Heart right ventricle (tissue), 16 donors: ENCODE measurements at regions not wholly inside any gene's neighbourhood (a gene's known extent, or its start where the extent isn't known, plus 50 kb on each side); places are given as distances from the start of the nearest gene placed in this dataset.

Experiments
- ATAC-seq, 8 donors: fragments of 200-7000 bp; cut with Tn5 transposase; one replicate each; pipeline ENCODE4 v1.9.1; 2020; ENCODE audit warnings: mild to moderate bottlenecking in 8 of 8, moderate library complexity in 8 of 8, moderate number of reproducible peaks in 1 of 8
- DNase-seq, 2 donors: peaks; one replicate each; pipeline ENCODE4 v3.0.0-alpha.2; 2020
- H3K27ac ChIP-seq, 10 donors: fragments of 200-600 bp; sonication (generic) in 2 of 10; one replicate each; pipeline versions ENCODE4 v1.5.0 to v1.8.0; 2020 to 2022; ENCODE audit warnings: mild to moderate bottlenecking in 3 of 10
- H3K27me3 ChIP-seq, 7 donors: fragments of 200-600 bp; one replicate each; pipeline ENCODE4 v1.8.0; 2021 to 2022; ENCODE audit warnings: mild to moderate bottlenecking in 2 of 7
- H3K36me3 ChIP-seq, 9 donors: fragments of 200-600 bp; sonication (generic) in 1 of 9; one replicate each; pipeline versions ENCODE4 v1.5.0 to v1.8.0; 2020 to 2022; ENCODE audit warnings: mild to moderate bottlenecking in 2 of 9
- H3K4me1 ChIP-seq, 9 donors: fragments of 200-600 bp; sonication (generic) in 1 of 9; one replicate each; pipeline versions ENCODE4 v1.5.0 to v1.8.0; 2020 to 2022; ENCODE audit warnings: mild to moderate bottlenecking in 4 of 9
- H3K4me3 ChIP-seq, 10 donors: fragments of 200-600 bp; sonication (generic) in 2 of 10; one replicate each; pipeline versions ENCODE4 v1.5.0 to v1.8.0; 2020 to 2022; ENCODE audit warnings: mild to moderate bottlenecking in 7 of 10, moderate library complexity in 2 of 10
- H3K9me3 ChIP-seq, 11 donors: fragments of 200-600 bp in 10 of 11; sonication (generic) in 2 of 11; one replicate each; pipeline versions ENCODE4 v1.5.0 to v1.8.0; 2013 to 2022; ENCODE audit warnings: mild to moderate bottlenecking in 2 of 11, control low read depth in 1 of 11, moderate library complexity in 1 of 11
- WGBS, 2 donors: extraction: QIAGEN DNeasy Blood & Tissue Kit; methylation state at CpG; one replicate each; pipeline ENCODE4 v1.1.7; 2013; ENCODE audit warnings: inconsistent platforms in 1 of 2; 5-methylcytosine and 5-hydroxymethylcytosine counted together
- intact Hi-C, 10 donors: fragments of 100-400 bp; cut with DNase I; formaldehyde crosslinking; loops; one replicate each; pipeline versions ENCODE4 v1.11.1 to v1.14.2; 2022
- TF ChIP-seq, protein P1 (sequence below), 9 donors: fragments of 200-600 bp; sonication (generic) in 2 of 9; IDR thresholded peaks; one replicate each; pipeline versions ENCODE4 v1.5.0 to v1.8.0; 2021 to 2022; ENCODE audit warnings: antibody characterized with exemption in 9 of 9, mild to moderate bottlenecking in 5 of 9, moderate library complexity in 1 of 9
- donor health status: Arrhythmogenic right ventricular cardiomyopathy.
- donor health status: ischemic (EF 13 %, LVEDD 7.1; RV severe dilation, severe dysfunction).
- donor health status: healthy with polysubstance abuse.
- donor health status: DM: no; HTN: yes; CAD: no.
- donor health status: DM: no; HTN: no; CAD: no.
- donor health status: ischemic (EF 25% LVEDD 6.9; RV normal size, moderate dysfunction).
- donor health status: ischemic (EF 25% LVEDD 5.7; RV mildly dilated, moderate dysfunction).
- donor health status: healthy.
- donor health status: DM: yes; HTN: yes; CAD: no.
- donor health status: Ischemic cardiomyopathy.
- donor health status: ischemic (EF 35%, LVEDD 5.7; RV mildly dilated, moderate dysfunction).
- donor health status: nonischemic (EF 11% LVEDD 7.7; RV severe dilation, severe dysfunction).
- donor health status: DM: yes; HTN: yes; CAD: no.
- donor health status: PGD.
- donor health status: ischemic (EF 29% LVEDD 5.4; RV normal size, mild dysfunction).
- donor health status: nonischemic (EF 23%, LVEDD 6.1; RV moderate dilation, normal function).

DNA sequence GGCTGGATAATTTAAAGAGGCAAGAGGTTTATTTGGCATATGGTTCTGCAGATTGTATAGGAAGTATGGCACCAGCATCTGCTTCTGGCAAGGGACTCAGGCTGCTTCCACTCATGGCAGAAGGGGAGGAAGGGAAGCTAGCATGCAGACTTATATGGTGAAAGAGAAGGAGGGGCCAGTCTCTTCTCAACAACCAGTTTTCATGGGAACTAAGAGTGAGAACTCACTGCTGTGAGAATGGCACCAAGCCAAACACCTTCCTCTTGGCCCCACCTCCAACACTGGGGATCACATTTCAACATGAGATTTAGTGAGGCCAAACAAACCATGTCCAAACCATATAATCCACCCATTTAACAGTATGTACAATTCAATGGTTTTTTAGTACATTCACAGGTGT is 113.3 kb upstream of the SHB start:
- H3K4me1 ChIP-seq = no peaks in the 10 kb centered on the region
- H3K36me3 ChIP-seq = no peaks in the 10 kb centered on the region
- no peak overlapping the region for H3K27ac ChIP-seq
- peaks cover 0 to 13% (median 0%) of the 10 kb centered on the region in 7 donors for H3K27me3 ChIP-seq
- TF ChIP-seq, protein P1, sequence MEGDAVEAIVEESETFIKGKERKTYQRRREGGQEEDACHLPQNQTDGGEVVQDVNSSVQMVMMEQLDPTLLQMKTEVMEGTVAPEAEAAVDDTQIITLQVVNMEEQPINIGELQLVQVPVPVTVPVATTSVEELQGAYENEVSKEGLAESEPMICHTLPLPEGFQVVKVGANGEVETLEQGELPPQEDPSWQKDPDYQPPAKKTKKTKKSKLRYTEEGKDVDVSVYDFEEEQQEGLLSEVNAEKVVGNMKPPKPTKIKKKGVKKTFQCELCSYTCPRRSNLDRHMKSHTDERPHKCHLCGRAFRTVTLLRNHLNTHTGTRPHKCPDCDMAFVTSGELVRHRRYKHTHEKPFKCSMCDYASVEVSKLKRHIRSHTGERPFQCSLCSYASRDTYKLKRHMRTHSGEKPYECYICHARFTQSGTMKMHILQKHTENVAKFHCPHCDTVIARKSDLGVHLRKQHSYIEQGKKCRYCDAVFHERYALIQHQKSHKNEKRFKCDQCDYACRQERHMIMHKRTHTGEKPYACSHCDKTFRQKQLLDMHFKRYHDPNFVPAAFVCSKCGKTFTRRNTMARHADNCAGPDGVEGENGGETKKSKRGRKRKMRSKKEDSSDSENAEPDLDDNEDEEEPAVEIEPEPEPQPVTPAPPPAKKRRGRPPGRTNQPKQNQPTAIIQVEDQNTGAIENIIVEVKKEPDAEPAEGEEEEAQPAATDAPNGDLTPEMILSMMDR (IDR thresholded peaks at IDR 0.05) = no peak
- ATAC-seq = no peak
- DNase-seq = no peak
- intact Hi-C loops = loop anchor here in 1 of 10 donors (10.0 kb wide), 1 partner anchor 48 kb away; no protein-coding TSS in a partner anchor
- H3K4me3 ChIP-seq = no peak overlapping the region
- no peaks in the 10 kb centered on the region for H3K9me3 ChIP-seq

DNA sequence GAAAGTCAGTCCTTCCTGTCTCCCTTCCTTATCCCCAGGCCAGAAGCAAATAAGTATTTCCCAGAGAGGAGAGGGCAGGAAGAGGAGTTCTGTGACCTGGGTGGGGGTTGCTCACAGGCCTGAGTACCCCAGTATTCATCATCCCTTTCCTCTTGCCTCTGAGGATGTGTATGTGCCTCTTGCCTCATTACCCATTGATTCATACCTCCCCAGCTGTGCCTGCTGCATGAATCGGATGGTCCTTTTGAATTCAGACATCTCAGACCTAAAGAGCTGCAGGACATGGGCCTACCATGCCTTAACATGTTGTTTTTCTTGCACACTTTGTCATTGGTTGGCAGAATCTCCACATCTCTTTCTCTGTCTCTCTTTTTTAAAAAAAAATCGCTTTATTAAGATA is 112.8 kb upstream of the SHB start:
- Histone ChIP-seq H3K27ac (no peak overlapping the region), H3K27me3 (peaks cover 0 to 13% (median 0%) of the 10 kb centered on the region in 7 donors), H3K36me3 (no peaks in the 10 kb centered on the region), H3K9me3 (no peaks in the 10 kb centered on the region), H3K4me1 (no peaks in the 10 kb centered on the region), H3K4me3 (no peak overlapping the region)
- TF ChIP-seq, protein P1 (IDR thresholded peaks at IDR 0.05) = no peak
- DNase-seq = no peak
- WGBS, 2 donors = 86 to 87% methylated on average over 2 of the region's 2 CpGs
- intact Hi-C loops = loop anchor here in 1 of 10 donors (10.0 kb wide), 1 partner anchor 47 kb away; no protein-coding TSS in a partner anchor
- ATAC-seq = no peak

DNA sequence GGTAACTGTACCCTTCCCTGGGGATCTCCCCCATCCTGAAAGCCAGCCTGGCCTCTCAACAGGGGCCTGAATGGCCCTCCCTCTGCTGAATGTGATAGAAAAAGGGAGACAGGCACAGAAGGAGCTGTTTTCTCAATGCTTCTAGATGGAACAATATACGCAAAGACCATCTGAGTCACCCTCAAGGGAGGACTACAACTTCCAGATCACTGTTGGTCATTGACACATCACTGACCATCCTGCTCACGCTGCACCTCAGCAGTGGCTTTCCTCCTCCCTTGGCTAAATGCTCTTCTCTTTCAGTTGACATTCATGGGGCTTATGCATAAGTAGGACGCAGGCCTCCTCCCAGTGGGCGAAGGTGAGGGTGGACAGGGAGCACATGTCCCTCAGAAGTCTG is 112.2 kb upstream of the SHB start:
- ATAC-seq = no peak
- H3K4me1 ChIP-seq = no peaks in the 10 kb centered on the region
- intact Hi-C loops = loop anchor here in 1 of 10 donors (10.0 kb wide), 1 partner anchor 46 kb away; no protein-coding TSS in a partner anchor
- TF ChIP-seq, protein P1 (IDR thresholded peaks at IDR 0.05) = no peak
- no peaks in the 10 kb centered on the region for H3K9me3 ChIP-seq
- peaks cover 0 to 13% (median 0%) of the 10 kb centered on the region in 7 donors for H3K27me3 ChIP-seq
- no peak overlapping the region for H3K4me3 ChIP-seq
- H3K27ac ChIP-seq = no peak overlapping the region
- no peak for DNase-seq
- H3K36me3 ChIP-seq = no peaks in the 10 kb centered on the region
- WGBS, 2 donors = 93 to 97% methylated on average over 4 of the region's 4 CpGs

DNA sequence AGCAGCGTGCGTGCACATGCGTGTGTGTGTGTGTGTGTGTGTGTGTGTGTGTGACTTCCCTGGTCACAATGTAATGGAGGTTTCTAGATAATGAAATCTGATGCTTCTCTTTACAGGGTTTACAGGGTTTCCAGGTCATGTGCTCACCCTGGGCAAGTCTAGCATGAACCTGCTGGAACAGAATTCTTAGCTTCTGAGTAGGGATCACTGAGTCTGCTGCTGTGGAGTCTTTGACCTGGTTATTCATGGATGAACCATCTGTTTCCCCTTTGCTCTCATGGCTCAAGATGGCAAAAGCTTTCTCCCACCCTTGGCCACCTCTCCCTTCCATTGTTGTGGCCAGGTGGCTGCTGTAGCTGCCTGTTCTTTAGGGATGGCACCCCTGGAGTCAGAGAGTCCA is 111.6 kb upstream of the SHB start:
- whole genome bisulfite sequencing, 2 donors = 97 to 99% methylated on average over 3 of the region's 3 CpGs
- DNase-seq = no peak
- intact Hi-C loops = loop anchor here in 1 of 10 donors (10.0 kb wide), 1 partner anchor 46 kb away; no protein-coding TSS in a partner anchor
- Histone ChIP-seq H3K27me3 (peaks cover 0 to 13% (median 0%) of the 10 kb centered on the region in 7 donors), H3K36me3 (no peaks in the 10 kb centered on the region), H3K27ac (no peak overlapping the region), H3K4me3 (no peak overlapping the region), H3K9me3 (no peaks in the 10 kb centered on the region), H3K4me1 (no peaks in the 10 kb centered on the region)
- ATAC-seq = no peak
- TF ChIP-seq, protein P1 (IDR thresholded peaks at IDR 0.05) = no peak
